ENCODE measurements at regions not wholly inside any gene's neighbourhood (a gene's known extent, or its start where the extent isn't known, plus 50 kb on each side); places are given as distances from the start of the nearest gene placed in this dataset.

DNA sequence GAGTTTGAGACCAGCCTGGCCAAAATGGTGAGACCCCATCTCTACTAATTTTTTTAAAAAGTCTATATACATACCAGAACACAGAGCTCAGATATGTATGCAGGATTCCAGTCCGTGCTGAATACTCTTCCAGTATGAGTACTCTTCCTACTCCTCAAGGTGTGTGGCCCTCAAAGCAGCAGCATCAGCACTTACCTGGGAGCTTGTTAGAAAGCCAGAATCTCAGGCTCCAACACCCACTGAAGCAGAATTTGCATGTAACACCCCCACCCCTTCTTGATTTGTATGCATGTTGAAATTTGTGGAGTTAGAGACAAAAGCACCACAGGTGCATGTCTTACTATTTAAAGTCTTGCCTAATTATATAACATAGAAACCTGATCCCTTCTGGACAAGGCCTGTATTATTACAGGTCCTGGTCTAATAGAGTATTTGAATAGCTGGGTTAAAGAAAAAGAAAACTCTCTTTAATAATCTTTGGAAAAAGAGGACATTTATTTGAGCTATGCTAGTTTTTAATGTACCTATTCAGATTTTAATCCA is 50.3 kb upstream of the NFE2L2 start:
- H3K27ac ChIP-seq (replicated peaks), result peak overlapping the region; percentile 61
- DNase-seq, result no peak
- H3K27me3 ChIP-seq (ENCODE audit: low read depth), result no peaks in the 10 kb centered on the region
- intact Hi-C loops (cut with micrococcal nuclease), result no loop called here
- H3K4me1 ChIP-seq, result peaks cover 24% of the 10 kb centered on the region
- TF ChIP-seq, protein P1, sequence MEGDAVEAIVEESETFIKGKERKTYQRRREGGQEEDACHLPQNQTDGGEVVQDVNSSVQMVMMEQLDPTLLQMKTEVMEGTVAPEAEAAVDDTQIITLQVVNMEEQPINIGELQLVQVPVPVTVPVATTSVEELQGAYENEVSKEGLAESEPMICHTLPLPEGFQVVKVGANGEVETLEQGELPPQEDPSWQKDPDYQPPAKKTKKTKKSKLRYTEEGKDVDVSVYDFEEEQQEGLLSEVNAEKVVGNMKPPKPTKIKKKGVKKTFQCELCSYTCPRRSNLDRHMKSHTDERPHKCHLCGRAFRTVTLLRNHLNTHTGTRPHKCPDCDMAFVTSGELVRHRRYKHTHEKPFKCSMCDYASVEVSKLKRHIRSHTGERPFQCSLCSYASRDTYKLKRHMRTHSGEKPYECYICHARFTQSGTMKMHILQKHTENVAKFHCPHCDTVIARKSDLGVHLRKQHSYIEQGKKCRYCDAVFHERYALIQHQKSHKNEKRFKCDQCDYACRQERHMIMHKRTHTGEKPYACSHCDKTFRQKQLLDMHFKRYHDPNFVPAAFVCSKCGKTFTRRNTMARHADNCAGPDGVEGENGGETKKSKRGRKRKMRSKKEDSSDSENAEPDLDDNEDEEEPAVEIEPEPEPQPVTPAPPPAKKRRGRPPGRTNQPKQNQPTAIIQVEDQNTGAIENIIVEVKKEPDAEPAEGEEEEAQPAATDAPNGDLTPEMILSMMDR (IDR thresholded peaks at IDR 0.05; ENCODE audit: borderline replicate concordance), result no peak
- H3K9me3 ChIP-seq (replicated peaks), result no peaks in the 10 kb centered on the region
- H3K36me3 ChIP-seq, result no peaks in the 10 kb centered on the region
- H3K4me3 ChIP-seq, result no peak overlapping the region

DNA sequence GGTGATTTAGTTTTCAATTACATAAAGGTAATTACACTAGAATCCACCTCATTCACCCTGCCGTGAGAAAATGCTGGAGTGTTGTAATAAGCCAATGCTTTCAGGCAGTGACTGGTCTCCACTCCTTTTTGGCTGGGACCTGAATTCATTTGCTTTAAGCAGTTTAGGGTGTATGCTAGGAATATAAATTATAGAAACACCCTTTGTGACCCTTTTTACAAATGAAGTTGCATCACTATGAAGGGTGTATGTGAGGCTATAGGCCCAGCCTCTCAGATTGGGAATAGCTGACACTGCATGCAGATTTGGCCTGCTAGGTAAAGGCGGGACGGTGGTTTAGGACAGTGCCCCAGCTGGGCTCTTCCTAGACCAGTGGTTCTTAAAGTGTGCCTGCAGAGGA is 50.8 kb upstream of the NFE2L2 start:
- no peak overlapping the region for H3K4me3 ChIP-seq
- no peaks in the 10 kb centered on the region for H3K36me3 ChIP-seq
- no peaks in the 10 kb centered on the region for H3K9me3 ChIP-seq (replicated peaks)
- no peaks in the 10 kb centered on the region for H3K27me3 ChIP-seq (ENCODE audit: low read depth)
- H3K27ac ChIP-seq (replicated peaks), result peak overlapping the region; percentile 61
- intact Hi-C loops (cut with micrococcal nuclease), result no loop called here
- TF ChIP-seq, protein P1 (IDR thresholded peaks at IDR 0.05; ENCODE audit: borderline replicate concordance), result no peak
- no peak for DNase-seq
- H3K4me1 ChIP-seq, result peaks cover 24% of the 10 kb centered on the region

DNA sequence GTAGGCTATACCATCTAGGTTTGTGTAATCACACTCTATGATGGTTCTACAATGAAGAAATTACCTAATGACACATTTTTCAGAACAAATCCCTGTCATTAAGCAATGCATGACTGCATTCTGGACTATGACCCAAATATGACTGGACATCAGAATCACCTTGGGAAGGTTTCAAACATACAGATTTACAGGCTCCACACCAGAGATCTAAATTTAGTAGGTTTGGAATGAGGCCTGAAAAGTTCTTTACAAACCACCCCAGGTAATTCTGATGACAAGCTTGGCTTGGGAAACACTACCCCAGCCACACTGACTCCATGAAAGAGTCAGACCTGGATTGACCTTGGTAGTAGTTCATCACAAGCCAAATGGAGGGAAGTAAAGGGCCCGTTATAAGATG is 52.2 kb upstream of the NFE2L2 start:
- Histone ChIP-seq H3K4me3 (no peak overlapping the region), H3K9me3 (replicated peaks) (no peaks in the 10 kb centered on the region), H3K27ac (replicated peaks) (no peak overlapping the region), H3K27me3 (ENCODE audit: low read depth) (no peaks in the 10 kb centered on the region), H3K36me3 (peaks cover 8% of the 10 kb centered on the region), H3K4me1 (peaks cover 24% of the 10 kb centered on the region)
- intact Hi-C loops (cut with micrococcal nuclease), result no loop called here
- DNase-seq, result no peak
- TF ChIP-seq, protein P1 (IDR thresholded peaks at IDR 0.05; ENCODE audit: borderline replicate concordance), result no peak

DNA sequence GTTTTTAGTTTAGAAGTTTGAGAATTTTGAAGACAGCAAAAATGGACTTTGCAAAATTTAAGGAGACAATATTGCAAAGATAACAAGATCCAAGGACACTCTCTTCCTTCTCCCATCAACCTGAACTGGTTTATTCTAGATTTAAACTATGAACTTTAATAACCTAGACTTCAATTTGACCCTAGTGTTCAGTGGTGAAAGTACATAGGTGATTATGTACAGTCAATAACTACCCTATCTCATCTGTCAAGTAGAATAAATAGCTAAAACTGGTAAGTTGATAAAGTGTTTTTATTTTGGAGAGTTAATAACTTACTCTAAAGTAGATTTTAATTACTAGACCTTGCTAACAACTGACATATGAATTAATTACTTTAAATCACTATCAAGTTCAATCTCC is 52.9 kb upstream of the NFE2L2 start:
- Histone ChIP-seq H3K4me3 (no peak overlapping the region), H3K27ac (replicated peaks) (no peak overlapping the region), H3K27me3 (ENCODE audit: low read depth) (no peaks in the 10 kb centered on the region), H3K9me3 (replicated peaks) (no peaks in the 10 kb centered on the region), H3K4me1 (peaks cover 24% of the 10 kb centered on the region), H3K36me3 (peaks cover 14% of the 10 kb centered on the region)
- DNase-seq, result no peak
- TF ChIP-seq, protein P1 (IDR thresholded peaks at IDR 0.05; ENCODE audit: borderline replicate concordance), result no peak
- intact Hi-C loops (cut with micrococcal nuclease), result no loop called here

DNA sequence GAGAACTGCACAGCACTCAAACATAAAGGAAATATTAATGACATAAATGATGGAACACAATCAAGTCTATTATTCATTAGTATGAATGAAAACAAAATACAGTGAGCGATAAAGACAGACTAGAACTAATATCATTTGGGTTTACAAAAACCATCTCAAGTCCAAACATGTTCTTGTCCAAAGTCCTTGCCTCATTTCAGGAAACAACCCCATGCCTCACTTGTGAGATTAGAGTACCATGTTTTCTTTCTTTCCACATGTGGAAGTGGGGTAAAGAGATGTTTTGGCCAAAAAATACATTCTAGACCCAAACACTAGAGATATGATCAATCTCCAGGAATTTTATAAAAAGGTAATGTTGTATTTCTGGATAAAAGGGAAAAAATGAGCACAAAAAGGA is 53.3 kb upstream of the NFE2L2 start:
- no peak overlapping the region for H3K4me3 ChIP-seq
- TF ChIP-seq, protein P1 (IDR thresholded peaks at IDR 0.05; ENCODE audit: borderline replicate concordance), result no peak
- peaks cover 24% of the 10 kb centered on the region for H3K4me1 ChIP-seq
- DNase-seq, result no peak
- H3K36me3 ChIP-seq, result peaks cover 18% of the 10 kb centered on the region
- no peaks in the 10 kb centered on the region for H3K9me3 ChIP-seq (replicated peaks)
- H3K27me3 ChIP-seq (ENCODE audit: low read depth), result no peaks in the 10 kb centered on the region
- intact Hi-C loops (cut with micrococcal nuclease), result no loop called here
- no peak overlapping the region for H3K27ac ChIP-seq (replicated peaks)

Data from left ventricle myocardium inferior (tissue), 1 donor.